ENCODE measurements at regions not wholly inside any gene's neighbourhood (a gene's known extent, or its start where the extent isn't known, plus 50 kb on each side); places are given as distances from the start of the nearest gene placed in this dataset.

DNA sequence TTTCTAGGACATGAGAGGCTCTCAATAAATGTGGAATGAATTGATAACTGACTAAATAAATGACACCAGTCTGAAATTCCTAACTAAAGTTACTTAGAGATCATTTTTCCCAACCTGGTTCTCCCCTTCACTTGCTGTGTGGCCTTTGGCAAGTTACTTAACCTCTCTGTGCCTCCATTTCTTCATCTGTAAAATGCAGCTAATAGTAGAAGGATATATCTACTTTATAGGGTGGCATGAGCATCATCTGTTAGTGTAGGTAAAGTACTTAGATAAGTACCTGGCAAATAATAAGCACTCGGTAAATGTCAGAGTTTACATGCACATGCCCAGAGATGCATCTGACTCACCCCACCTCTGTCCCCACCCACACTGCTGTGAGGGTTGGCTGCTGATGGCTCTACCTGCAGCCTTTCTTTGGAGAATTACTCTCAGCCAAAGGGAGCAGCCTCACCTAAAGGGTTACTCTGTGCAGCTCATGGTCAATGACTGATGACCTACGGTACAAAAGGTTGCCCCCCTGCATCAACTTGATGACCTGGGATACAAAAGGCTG is 139.3 kb downstream of the CHIC2 start:
- Mint-ChIP-seq H3K27ac (no peak overlapping the region), H3K27me3 (peaks cover 31% of the 10 kb centered on the region), H3K4me3 (ENCODE audit: low read depth) (no peak overlapping the region), H3K9me3 (ENCODE audit: low read depth) (no peaks in the 10 kb centered on the region), H3K4me1 (ENCODE audit: low read depth) (peaks cover 4% of the 10 kb centered on the region), H3K36me3 (ENCODE audit: insufficient read depth) (no peaks in the 10 kb centered on the region)
- DNase-seq (ENCODE audit: low spot score, unreplicated experiment), result no peak
- TF ChIP-seq CTCF (IDR thresholded peaks at IDR 0.05; ENCODE audit: unreplicated experiment), result no peak

DNA sequence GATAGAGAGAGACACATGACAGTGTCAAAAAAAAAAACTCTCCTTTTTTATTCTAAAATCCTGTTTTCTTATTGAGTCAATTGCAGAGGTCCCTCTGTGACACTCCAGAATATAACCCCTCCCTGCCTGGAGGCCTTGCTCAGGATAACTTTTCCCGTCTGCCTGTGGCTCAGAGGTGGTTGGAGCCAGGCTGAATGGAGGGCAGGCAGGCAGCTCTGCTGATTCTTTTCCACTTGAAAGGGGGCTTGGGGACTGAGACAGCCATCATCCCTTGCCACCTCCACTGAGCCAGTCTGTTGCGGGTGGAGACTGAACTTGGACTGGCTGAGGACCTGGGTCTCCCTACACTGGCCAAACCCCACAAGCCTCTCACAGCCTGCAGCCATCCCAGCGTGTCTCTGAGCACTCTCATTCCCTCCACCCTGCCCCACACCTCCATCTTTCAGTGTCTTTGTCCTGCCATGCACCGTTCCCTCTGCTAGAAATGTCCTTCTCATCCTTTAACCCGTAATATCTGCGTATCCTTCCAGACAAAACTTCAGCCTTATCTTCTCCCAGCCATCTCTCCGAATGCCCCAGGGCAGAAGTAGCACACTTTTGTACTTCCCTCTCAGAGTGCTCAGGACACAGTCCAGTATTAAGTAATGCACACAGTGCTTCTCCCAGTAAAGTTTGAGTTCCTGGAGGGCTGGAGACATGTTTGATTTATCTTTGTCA is 139.9 kb downstream of the CHIC2 start:
- Mint-ChIP-seq H3K27me3 (peaks cover 33% of the 10 kb centered on the region), H3K36me3 (ENCODE audit: insufficient read depth) (no peaks in the 10 kb centered on the region), H3K4me3 (ENCODE audit: low read depth) (no peak overlapping the region), H3K9me3 (ENCODE audit: low read depth) (no peaks in the 10 kb centered on the region), H3K27ac (no peak overlapping the region), H3K4me1 (ENCODE audit: low read depth) (peaks cover 4% of the 10 kb centered on the region)
- no peak for DNase-seq (ENCODE audit: low spot score, unreplicated experiment)
- no peak for TF ChIP-seq CTCF (IDR thresholded peaks at IDR 0.05; ENCODE audit: unreplicated experiment)

DNA sequence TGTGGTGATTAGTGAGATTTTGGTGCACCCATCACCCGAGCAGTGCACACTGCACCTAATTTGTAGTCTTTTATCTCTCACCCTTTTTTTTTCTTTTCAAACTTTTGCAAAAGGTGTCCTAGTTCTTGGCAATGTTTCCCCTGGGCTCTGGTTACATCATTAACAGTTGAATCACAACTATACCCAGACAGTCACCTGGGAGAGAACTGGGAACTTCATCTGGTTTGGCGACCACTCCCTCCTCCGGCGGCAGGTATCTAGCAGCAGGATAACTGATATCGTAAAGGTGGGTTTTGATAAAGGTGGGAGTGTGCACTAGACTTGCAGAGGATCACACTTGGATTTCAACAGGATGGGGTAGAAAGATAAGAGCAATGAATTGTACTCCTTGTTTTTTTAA is 140.5 kb downstream of the CHIC2 start:
- no peaks in the 10 kb centered on the region for H3K9me3 Mint-ChIP-seq (ENCODE audit: low read depth)
- no peak for DNase-seq (ENCODE audit: low spot score, unreplicated experiment)
- no peak overlapping the region for H3K4me3 Mint-ChIP-seq (ENCODE audit: low read depth)
- H3K4me1 Mint-ChIP-seq (ENCODE audit: low read depth), result peaks cover 4% of the 10 kb centered on the region
- peaks cover 36% of the 10 kb centered on the region for H3K27me3 Mint-ChIP-seq
- no peaks in the 10 kb centered on the region for H3K36me3 Mint-ChIP-seq (ENCODE audit: insufficient read depth)
- H3K27ac Mint-ChIP-seq, result no peak overlapping the region
- TF ChIP-seq CTCF (IDR thresholded peaks at IDR 0.05; ENCODE audit: unreplicated experiment), result no peak

DNA sequence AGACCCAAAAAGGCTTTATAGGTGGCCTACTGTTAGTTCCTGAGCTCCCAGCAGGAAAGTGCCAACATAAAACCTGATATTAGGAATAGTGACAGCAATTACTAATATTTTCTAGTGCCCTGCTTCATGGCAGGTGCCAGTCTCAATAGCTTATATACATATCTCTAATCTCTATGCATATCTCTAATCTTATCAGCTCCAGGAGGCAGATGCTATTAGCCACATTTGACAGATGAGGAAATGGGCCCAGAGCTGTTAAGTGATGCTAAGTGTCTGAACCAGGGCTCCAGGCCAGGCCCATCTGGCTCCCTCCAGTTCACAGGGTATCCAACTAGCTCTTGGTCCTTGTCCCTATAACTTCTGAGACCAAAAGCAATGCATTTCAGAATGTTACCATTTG is 142.5 kb downstream of the CHIC2 start:
- no peaks in the 10 kb centered on the region for H3K36me3 Mint-ChIP-seq (ENCODE audit: insufficient read depth)
- no peaks in the 10 kb centered on the region for H3K9me3 Mint-ChIP-seq (ENCODE audit: low read depth)
- peaks cover 42% of the 10 kb centered on the region for H3K27me3 Mint-ChIP-seq
- H3K4me1 Mint-ChIP-seq (ENCODE audit: low read depth), result peaks cover 4% of the 10 kb centered on the region
- TF ChIP-seq CTCF (IDR thresholded peaks at IDR 0.05; ENCODE audit: unreplicated experiment), result no peak
- DNase-seq (ENCODE audit: low spot score, unreplicated experiment), result no peak
- no peak overlapping the region for H3K27ac Mint-ChIP-seq
- H3K4me3 Mint-ChIP-seq (ENCODE audit: low read depth), result no peak overlapping the region

- H3K4me3 Mint-ChIP-seq (ENCODE audit: low read depth), result no peak overlapping the region
- no peak for DNase-seq (ENCODE audit: low spot score, unreplicated experiment)
- peaks cover 4% of the 10 kb centered on the region for H3K4me1 Mint-ChIP-seq (ENCODE audit: low read depth)
- H3K36me3 Mint-ChIP-seq (ENCODE audit: insufficient read depth), result no peaks in the 10 kb centered on the region
- H3K9me3 Mint-ChIP-seq (ENCODE audit: low read depth), result no peaks in the 10 kb centered on the region
- H3K27ac Mint-ChIP-seq, result no peak overlapping the region
- TF ChIP-seq CTCF (IDR thresholded peaks at IDR 0.05; ENCODE audit: unreplicated experiment), result no peak
- H3K27me3 Mint-ChIP-seq, result peaks cover 37% of the 10 kb centered on the region
These were observed 143.5 kb downstream of the CHIC2 start for GRCh38 chr4:53920883-53921282.
